ENCODE measurements at regions not wholly inside any gene's neighbourhood (a gene's known extent, or its start where the extent isn't known, plus 50 kb on each side); places are given as distances from the start of the nearest gene placed in this dataset.
"Not testable (repeated sequence)": the region's sequence is repeated elsewhere in the genome, so short reads cannot be mapped to it uniquely, and the experiment has no call there.

GRCh38 chr4:62517716-62518115, 1317.6 kb downstream of the ADGRL3 start:
- no peak overlapping the region for H3K4me3 ChIP-seq (ENCODE audit: low read depth, low read length)
- no peak for TF ChIP-seq CTCF (conservative IDR thresholded peaks at IDR 0.05; ENCODE audit: low read depth, low read length)
- peak; percentile 1 for DNase-seq (ENCODE audit: low read depth)

DNA sequence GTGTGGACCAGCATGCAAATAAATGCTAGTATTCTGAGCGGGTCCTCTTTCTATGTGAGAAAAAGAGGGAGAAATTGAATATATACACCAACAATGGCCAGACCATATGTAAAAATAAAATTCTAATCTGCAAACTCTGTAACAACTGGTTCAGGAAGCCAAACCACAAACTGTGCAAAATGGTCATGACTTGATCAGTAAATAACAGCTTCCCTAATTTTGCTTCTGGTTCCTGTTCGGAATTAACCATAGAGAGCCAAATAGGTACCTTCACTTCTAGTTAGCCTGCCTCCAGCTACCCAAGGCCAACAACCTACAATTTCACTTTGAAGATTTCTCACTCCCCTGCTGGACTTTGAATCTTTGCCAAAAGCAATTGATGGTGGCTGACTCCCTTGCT, 1313.2 kb downstream of the ADGRL3 start:
- DNase-seq (ENCODE audit: low read depth), result no peak
- no peak for TF ChIP-seq CTCF (conservative IDR thresholded peaks at IDR 0.05; ENCODE audit: low read depth, low read length)
- H3K4me3 ChIP-seq (ENCODE audit: low read depth, low read length), result no peak overlapping the region

DNA sequence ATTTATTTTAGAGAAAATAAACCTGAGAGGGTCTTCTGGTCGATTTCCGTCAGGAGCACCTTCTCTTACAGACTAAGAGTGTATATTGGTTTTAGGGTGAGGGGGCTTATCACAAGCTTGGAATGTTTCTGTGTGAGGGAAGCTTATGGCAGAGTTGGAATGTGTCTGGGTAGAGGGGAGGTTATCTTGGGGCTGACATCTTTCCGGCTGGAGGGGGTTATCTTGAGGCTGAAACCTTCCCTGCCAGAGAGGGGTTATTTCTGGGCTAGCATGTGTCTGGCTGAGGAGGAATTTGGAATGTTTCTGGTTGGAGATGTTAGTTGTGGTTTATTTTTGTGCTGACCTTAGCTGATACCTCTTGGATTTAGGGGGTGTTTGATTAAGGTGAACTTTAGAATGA, 1312.1 kb downstream of the ADGRL3 start:
- DNase-seq (ENCODE audit: low read depth), result no peak
- no peak for TF ChIP-seq CTCF (conservative IDR thresholded peaks at IDR 0.05; ENCODE audit: low read depth, low read length)
- no peak overlapping the region for H3K4me3 ChIP-seq (ENCODE audit: low read depth, low read length)

DNA sequence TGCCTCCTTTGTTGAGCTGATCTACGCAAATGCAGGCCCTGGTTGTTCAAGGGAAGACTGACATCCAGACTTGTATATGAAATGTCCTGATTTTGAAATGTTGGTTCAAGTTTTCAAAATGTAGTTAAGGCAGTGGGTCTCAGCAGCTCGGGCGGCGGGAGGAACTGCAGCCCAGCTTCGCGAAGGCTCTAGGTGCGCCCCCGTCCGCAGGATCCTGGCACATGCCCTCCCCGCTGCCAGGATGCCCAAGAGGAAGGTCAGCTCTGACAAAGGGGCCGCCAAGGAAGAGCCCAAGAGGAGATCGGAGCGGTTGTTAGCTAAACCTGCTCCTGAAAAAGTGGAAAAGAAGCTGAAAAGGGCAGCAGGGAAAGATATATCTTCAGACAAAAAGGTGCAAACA, 1310.1 kb downstream of the ADGRL3 start:
- no peak for TF ChIP-seq CTCF (conservative IDR thresholded peaks at IDR 0.05; ENCODE audit: low read depth, low read length)
- DNase-seq (ENCODE audit: low read depth), result no peak
- H3K4me3 ChIP-seq (ENCODE audit: low read depth, low read length), result no peak overlapping the region

- no peak for TF ChIP-seq CTCF (conservative IDR thresholded peaks at IDR 0.05; ENCODE audit: low read depth, low read length)
- DNase-seq (ENCODE audit: low read depth), result no peak
- no peak overlapping the region for H3K4me3 ChIP-seq (ENCODE audit: low read depth, low read length)
Measured at GRCh38 chr4:62500296-62500695, 1300.2 kb downstream of the ADGRL3 start.

- TF ChIP-seq CTCF (conservative IDR thresholded peaks at IDR 0.05; ENCODE audit: low read depth, low read length), result no peak
- no peak overlapping the region for H3K4me3 ChIP-seq (ENCODE audit: low read depth, low read length)
- no peak for DNase-seq (ENCODE audit: low read depth)
Measured at GRCh38 chr4:62495032-62495431, 1294.9 kb downstream of the ADGRL3 start.

GRCh38 chr4:62491756-62492155, 1291.6 kb downstream of the ADGRL3 start:
- DNase-seq (ENCODE audit: low read depth); H3K4me3 ChIP-seq (ENCODE audit: low read depth, low read length): not testable (repeated sequence)

DNA sequence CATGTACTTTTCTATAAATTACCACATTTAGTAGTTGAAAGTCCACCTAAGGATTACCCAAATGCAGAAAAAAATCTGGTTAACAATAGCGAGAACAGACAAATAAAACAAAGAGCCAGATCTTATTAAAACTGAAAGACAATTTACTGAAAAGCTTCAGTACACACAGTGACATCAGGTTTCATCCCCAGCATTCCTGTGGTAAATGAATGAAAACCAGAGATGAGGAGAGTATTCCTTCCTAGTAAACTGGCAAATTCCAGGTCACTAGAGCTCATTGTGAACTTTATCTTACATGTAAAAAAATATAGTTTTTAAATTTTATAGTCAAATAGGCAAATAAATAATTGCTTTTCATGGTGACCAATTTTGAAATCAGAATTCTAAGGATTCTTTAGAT, 1290.5 kb downstream of the ADGRL3 start:
- no peak for TF ChIP-seq CTCF (conservative IDR thresholded peaks at IDR 0.05; ENCODE audit: low read depth, low read length)
- DNase-seq (ENCODE audit: low read depth), result peak; percentile 3
- H3K4me3 ChIP-seq (ENCODE audit: low read depth, low read length), result no peak overlapping the region

Data from choroid plexus epithelial cell (primary cell).